NCI-H748 (cell line): ENCODE measurements at regions not wholly inside any gene's neighbourhood (a gene's known extent, or its start where the extent isn't known, plus 50 kb on each side); places are given as distances from the start of the nearest gene placed in this dataset.
"Not testable (repeated sequence)": the region's sequence is repeated elsewhere in the genome, so short reads cannot be mapped to it uniquely, and the experiment has no call there.

Experiments used
- DNase-seq: peaks from one replicate; lab custom pipeline; 2025; ENCODE audit not compliant: unreplicated experiment; lab: John Stamatoyannopoulos, UW

DNA sequence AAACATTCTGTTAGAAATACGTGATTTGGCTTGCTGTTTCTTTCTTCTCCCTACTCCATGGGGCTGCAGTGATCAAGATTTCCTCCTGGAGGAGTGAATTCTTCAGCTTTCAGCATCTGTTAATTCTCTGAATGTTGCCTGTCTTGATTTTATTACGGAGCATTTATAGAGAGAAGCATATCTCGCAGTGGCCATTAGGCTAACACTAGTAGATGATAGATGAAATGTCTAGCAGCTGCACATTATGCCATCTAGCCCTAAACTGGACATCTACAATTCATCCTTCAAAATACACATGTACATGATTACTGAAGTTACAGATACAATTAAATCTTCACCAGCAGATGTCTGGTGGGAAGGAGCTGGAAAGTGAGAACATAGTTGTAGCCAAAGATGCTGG, 769.8 kb upstream of the NECTIN3 start:
- no peak for DNase-seq

DNA sequence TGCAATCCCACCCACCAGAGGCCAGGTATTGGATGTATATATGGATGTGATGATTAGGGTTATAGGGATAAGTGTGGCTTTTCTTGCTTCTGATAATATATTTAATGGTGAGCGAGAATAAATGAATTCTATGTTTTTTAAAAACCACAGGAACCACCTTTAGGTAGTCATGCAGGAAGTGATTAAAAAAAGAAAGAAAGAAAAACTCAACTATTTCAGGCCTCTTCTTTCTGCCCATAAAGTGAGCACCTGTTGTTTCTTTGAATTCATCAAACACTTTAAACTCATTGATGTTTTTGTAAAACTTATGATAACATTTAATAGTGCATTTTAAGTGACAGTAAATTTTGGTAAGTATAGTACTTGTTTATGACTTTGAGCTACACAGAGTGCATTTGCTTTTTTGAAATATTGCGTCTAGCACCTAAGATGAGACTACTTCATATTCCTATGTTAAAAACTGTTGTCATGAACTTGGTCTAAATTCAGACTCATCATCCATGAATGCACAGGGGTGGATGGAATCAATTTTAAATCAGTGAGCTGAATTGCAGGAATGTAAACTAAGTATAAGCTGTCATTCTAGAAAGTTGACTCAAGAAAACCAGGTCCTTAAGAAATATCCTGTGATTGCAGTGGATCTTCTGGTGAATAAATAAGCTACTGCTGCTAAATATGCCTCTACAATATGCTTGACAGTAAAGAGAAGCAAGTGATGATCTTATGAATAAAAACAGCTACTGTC, 764.4 kb upstream of the NECTIN3 start:
- no peak for DNase-seq

DNA sequence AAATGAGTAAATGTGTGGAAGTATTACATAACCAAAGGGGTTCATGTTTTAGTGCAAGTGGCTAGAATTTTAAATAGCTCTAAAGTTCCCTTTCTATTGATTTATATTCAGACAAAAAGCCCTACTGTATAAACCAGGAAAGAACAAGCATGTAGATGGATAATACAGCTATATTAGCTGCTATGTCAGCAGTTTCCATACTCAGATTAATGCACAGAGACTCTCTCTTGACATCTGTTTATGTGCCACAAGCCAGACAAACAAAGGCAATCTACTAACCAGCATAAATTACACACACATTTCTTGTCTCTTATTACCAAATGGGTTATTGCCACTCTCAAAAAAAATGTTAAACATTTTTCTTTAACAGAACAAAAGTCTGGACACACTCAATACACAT, 760.1 kb upstream of the NECTIN3 start:
- no peak for DNase-seq

DNA sequence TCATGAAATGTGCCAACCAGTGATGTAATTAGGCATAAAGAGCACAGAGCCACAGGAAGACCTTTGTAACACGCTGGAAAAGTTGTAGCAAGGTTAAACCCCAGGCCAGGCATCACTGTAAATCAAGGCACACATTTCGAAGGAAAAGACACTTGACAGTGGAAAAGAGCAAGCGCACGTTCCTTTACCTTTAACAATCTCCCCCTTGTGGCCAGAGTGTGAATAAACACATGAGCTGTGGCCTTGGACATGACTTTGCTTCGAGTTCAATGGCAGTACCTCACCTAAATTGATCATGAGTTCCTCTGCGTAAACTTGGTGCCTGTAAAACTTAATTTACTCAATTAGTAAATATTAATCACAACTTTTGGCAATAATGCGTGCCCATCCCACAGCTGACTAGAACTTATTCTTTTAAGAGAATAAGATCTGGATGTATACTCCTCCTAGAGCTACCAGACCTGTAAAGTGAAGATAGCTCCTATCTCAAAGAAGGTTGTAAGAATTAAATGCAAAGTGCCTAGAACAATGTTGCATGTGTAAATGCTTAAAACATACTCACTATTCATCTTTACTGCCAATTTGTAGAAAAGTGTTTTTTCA, 757.0 kb upstream of the NECTIN3 start:
- peak; percentile 60 for DNase-seq

DNA sequence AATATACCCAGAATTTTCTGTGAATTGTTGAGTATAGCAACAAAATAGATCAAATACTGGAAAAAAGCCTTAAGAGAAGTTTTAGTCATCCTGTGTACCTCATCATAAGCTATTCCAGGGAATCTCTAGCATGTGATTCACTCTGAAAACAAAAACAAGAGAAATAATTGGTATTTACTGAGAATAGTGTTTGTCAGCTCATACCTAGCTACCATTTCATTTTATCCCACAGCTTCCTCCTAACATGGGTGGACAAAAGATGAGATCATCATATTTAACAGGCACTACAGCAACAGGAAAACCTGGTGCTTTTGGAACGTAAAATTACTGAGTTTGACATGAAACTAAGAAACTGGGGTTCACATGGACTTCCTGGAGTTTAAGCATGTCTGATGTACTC, 753.5 kb upstream of the NECTIN3 start:
- DNase-seq = peak; percentile 11

DNA sequence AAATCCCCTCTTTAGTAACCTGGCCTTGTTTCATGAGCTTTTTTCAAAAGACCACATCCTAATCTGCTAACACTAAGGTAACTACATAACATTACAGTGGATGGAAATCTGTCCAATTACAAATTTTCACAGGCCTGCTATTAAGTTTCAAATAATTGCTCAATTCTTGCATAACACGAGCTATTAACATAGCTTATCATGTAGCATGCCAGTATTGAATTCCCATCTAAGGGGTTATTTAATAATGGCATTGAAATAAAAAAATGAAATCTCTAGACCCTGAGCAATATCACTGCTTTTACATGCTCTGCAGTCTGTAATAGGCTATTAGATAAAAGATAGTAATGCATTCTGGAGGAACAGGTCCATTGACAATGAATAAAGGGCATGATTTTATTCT, 748.3 kb upstream of the NECTIN3 start:
- peak; percentile 11 for DNase-seq

DNA sequence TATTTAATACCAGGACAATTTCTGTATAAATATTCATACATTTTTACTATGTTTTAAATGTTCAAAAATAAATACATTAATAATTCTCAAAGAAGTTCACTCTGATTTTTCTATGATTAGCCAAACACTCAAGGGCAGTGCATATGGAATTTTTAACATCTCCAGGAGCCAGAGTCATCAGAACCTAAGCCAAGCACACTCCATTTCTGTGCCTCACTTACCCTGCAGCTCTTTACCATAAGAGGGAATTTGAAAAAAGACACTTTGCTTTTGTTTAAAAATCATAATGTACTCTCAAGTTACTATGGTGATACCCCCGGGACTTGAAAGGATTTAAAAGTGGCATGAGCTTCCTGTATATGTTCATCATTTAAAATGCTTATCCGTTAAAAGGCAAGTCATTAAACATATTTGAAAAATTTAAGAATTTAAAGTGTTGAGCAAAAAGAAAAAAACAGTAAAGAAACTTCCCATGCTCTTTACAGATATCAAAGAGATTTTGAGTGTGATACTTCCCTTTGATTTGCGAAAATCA, 747.4 kb upstream of the NECTIN3 start:
- DNase-seq = peak; percentile 10

DNA sequence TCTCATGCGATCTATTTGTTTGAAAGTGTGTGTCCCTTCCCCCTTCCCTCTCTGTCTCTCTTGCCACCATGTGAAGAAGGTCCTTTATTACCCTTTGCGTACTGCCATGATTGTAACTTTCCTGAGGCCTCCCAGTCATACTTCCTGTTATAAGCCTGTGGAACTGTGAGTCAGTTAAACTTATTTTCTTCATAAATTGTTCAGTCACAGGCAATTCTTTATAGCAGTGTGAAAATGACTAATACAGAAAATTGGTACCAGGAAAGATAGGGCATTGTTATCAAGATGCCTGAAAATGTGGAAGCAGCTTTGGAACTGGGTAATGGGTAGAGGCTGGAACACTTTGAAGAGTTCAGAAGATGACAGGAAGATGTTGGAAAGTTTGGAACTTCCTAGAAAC, 743.7 kb upstream of the NECTIN3 start:
- DNase-seq = no peak

DNA sequence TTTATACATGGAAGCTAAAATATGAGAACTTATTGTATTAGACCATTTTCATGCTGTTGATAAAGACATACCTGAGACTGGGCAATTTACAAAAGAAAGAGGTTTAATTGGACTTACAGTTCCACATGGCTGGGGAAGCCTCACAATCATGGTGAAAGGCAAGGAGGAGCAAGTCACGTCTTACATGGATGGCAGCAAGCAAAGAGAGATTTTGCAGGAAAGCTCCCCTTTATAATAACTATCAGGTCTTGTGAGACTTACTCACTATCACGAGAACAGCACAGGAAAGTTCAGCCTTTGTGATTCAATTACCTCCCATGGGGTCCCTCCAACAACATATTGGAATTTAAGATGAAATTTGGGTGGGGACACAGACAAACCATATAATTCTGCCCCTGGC, 740.1 kb upstream of the NECTIN3 start:
- DNase-seq = not testable (repeated sequence)

DNA sequence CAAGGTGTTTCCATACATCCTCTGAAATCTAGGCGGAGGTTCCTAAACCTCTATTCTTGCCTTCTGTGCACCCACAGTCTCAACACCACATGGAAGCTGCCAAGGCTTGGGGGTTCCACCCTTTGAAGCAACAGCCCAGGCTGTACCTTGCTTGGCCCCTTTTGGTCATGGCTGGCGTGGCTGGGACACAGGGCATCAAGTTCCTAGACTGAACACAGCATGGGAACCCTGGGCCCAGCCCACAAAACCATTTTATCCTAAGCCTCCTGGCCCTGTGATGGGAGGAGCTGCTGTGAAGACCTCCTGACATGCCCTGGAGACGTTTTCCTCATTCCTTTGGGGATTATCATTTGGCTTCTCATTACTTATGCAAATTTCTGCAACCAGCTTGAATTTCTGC, 739.0 kb upstream of the NECTIN3 start:
- no peak for DNase-seq

DNA sequence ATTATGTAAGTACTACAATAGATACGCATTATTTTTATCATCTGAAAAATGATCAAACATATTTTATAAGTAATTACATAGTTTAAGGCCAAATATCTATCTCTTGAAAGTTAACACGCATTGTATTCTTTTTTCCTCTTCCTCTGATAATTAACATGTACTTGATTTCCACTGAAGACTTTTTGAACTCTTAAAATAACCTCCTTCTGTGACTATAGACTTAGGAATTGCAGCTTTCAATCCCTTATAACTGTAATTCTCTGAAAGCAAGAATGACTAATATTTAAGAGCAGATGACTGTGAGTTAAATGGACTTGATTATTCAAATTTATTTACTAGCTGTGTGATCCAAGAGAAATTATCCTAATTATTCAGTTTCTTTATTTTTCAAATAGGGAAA, 730.6 kb upstream of the NECTIN3 start:
- DNase-seq = no peak

DNA sequence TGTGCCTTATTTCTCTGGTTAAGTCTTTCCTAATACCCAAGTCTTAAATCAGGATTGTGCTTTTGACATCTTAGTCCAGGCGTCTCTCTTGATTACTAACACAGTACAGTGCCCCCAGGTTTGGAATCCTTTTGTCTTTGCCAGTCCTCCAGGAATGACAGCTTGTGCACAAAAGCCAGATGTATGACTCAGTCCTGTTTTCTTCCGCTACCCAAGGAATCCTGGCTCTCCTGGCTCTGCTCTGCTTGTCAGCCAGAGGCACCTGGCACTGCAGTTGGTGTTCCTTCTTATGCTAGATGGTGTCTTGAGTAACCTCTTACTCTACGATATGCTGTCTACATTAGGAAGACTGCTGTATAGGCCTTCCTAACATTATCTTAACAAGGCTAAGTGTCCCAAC, 728.2 kb upstream of the NECTIN3 start:
- no peak for DNase-seq

DNA sequence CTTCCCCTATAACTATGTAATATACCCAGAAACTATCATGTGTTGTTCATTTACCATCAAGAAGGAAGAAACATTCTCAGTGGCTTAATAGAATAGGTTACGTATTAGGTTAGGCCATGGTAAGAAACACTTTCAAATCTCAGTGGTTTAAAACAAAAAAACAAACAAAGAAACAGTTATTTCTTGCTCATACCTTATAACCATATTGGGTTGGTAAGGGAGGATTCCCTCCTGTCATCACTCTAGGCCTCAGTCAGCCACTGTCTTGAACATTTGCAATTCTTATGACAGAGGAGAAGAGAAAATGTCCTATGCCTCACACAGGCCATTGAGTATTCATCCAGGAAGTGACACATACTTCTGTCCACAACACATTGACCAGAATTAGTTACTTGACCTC, 727.7 kb upstream of the NECTIN3 start:
- DNase-seq = no peak

DNA sequence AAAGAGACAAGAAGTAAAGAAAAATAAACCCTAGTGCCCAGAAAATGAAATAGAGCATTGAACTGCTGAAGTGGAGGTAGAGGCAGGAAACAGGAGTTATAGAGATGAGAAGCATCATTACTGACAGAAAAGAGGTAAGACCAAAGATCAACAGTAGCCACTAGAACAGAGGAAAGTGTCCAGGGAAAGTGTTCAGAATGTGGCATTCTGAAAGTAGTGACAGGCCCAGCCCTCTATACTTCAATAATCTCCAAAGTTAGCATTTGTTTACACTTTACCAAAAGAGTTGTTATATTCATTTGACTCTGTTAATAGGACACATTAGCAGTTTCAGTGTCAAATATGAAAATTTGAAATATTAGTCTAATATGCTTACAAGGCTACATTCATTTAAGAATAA, 727.1 kb upstream of the NECTIN3 start:
- DNase-seq = no peak

DNA sequence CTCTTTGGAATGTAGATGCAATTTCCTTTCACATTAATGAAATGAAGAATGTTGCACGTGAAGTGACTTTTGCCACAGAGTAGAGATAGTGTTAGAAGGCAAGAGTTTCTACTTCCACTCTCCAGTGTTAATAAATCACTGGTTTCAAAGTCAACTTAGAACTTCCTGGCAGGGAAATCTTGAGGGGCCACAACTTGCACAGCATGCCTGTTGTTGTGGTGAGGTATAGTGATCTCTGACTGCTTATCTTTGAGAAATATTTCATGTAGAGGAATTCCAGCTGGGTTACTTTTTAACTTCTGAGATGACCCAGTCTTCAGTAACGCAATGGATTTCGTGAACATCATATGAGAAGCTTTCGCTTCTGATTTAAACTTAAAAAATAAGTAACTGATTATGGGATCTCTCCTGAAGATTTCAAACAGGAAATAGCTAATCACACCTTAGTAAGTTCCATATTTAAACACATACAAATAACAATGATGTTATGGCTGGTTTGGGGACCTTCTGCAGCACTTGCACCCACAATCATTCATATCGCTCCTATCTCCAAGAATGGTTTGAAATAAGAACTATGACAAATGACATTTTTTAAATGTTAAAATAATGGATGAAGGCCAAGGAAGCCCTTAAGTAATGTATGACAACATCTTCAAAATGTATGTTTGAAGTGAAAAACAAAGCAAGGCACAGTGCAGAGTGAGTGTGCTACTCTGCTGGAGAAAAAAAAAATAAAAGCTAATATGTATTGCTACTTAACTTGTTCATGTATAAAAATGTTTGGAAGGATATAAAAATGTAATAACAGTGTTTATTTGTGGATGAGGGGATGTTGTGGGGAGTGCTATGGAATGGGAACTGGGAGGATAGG, 726.5 kb upstream of the NECTIN3 start:
- DNase-seq = no peak

DNA sequence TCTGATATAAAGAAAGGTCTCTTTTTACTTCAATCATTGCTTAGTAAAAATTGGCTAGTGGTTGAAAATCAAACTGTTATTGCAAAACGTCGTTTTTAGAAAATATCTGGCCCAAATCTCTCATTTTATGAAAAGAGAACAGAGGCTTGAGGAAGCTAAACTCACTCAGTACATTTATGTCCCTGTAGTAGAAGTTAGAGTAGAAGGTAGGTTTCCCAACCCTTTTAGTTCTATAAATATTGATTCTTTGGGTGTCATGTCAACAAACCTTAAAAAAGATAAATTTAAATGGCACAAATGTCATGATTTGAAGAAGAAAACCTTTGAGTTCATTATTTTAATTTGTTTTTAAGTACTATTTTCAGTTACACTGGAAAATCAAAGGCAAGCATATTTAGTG, 722.3 kb upstream of the NECTIN3 start:
- no peak for DNase-seq

DNA sequence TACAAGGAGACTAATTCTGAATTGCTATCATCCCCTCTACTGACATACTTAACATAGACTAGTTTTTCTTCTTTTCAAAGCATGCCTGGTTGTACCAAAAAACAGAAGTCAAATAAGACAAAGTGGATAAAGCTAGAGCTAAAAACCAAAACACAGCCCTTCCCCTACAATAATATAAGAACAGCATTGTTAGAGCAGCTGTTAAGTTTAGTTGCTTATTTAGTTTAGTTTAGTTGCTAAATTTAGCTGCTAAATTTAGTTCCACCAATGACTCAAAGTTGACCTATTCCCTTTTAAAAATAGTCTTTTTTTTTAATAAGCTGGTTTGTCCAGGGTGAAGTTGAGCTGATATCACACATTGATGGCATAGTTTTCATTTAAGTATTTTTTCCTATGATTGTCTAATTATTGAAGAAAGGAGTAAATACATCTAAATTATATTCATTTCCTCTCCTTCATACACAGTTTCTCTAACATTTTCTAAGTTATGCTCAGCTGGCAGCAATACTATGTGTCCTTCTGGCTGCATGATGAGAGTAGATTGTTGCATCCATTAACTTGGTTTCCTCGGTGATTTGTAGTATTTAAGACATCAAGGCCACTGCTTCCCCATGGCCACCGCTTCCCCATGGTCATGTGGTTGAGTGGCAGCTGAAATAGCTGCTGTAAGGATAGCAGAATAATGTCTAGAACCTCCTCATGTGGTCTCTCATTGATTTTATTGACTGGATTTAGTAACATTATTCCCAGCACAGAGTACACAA, 718.6 kb upstream of the NECTIN3 start:
- DNase-seq = no peak

DNA sequence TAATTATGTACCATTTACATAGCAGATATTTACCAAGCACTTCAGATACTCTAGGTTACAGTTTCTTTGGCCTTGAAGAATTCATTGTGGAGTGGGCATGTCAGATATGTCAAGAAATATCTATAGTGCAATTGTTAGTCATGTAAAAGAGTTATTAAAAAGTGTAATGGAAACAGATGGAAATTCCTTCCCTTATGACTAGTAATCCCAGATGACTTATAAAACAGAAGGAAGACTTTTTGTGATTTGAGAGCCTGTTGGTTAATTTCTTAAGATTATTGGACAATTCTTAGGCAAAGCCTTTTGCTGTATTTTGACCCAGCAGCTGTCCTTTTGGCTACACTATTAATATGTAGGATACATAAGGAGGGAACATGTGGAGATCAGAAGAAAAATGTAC, 708.9 kb upstream of the NECTIN3 start:
- DNase-seq = no peak

DNA sequence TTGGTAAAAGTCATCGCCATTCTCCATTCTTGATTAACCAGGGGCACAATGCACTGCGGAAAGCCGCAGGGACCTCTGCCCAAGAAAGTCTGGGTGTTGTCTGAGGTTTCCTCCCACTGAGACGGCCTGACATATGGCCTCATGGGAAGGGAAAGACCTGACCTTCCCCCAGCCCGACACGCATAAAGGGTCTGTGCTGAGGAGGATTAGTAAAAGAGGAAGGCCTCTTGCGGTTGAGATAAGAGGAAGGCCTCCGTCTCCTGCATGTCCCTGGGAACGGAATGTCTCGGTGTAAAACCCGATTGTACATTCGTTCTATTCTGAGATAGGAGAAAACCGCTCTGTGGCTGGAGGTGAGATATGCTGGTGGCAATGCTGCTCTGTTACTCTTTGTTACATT, 704.3 kb upstream of the NECTIN3 start:
- not testable (repeated sequence) for DNase-seq

DNA sequence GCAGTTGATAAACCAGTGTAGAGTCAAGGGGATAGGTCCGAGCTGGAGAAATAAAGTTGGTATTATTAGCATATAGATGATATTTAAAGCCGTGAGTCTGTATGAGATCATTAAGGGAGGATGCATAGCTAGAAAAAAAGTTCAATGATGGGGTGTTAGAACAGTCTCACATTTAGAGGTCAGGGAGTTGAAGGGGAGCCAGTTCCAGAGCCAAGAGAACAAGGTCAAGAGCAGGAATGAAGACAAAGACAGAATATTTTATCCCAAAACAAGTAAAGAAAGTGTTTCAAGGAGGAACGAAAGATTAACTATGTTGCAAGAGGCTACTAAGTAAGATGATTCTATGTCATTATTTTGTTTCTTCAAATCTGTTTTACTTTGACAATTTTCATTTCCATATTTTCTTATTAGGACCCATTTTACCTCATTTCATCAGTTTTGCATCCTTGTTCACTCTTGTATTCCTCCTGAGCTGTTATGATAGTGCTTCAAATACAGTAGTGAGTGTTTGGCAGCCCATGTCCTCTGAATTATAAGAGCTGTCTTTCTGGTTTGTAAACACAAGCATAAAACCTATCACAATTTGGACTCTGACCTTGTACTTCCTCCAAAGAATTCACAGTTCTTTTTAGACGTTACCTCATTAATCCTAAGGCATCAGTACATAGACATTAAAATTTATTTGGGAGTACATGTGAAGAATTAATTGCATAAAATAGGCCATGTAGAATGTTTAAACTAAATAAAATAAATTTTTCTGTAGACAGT, 695.7 kb upstream of the NECTIN3 start:
- no peak for DNase-seq
